T-helper 17 cell (primary cell): ENCODE measurements at regions not wholly inside any gene's neighbourhood (a gene's known extent, or its start where the extent isn't known, plus 50 kb on each side); places are given as distances from the start of the nearest gene placed in this dataset.

Source experiments
- ATAC-seq: fragments of 150-1000 bp; cut with Tn5 transposase; 2 replicates; pipeline ENCODE4 v1.10.0; 2021; ENCODE audit warnings: mild to moderate bottlenecking, moderate library complexity
- DNase-seq, 3 donors: peaks; one replicate each; pipeline versions ENCODE4 v3.0.0 to v3.0.0-alpha.2; 2020 to 2021
- H3K9me3 ChIP-seq: one replicate; pipeline ENCODE4 v1.7.0; 2013; ENCODE audit warnings: low read length, mild to moderate bottlenecking; ENCODE audit not compliant: control insufficient read depth, poor library complexity, severe bottlenecking
- H3K27ac Mint-ChIP-seq: one replicate; pipeline ENCODE4 v1.8.0; 2022; ENCODE audit warnings: mild to moderate bottlenecking, moderate library complexity, mixed read lengths
- H3K27me3 Mint-ChIP-seq: one replicate; pipeline ENCODE4 v1.8.0; 2022; ENCODE audit warnings: mixed read lengths
- H3K36me3 Mint-ChIP-seq: one replicate; pipeline ENCODE4 v1.8.0; 2022; ENCODE audit warnings: low read depth, mixed read lengths
- H3K4me1 Mint-ChIP-seq: one replicate; pipeline ENCODE4 v1.8.0; 2022; ENCODE audit warnings: mild to moderate bottlenecking, mixed read lengths
- H3K4me3 Mint-ChIP-seq: one replicate; pipeline ENCODE4 v1.8.0; 2022; ENCODE audit warnings: mild to moderate bottlenecking, moderate library complexity, mixed read lengths

- no peak overlapping the region for H3K4me3 Mint-ChIP-seq
- peaks cover 6% of the 10 kb centered on the region for H3K27me3 Mint-ChIP-seq
- ATAC-seq (no peak), DNase-seq (no peak)
- H3K9me3 ChIP-seq: no peaks in the 10 kb centered on the region
- peaks cover 2% of the 10 kb centered on the region for H3K36me3 Mint-ChIP-seq
- no peak overlapping the region for H3K27ac Mint-ChIP-seq
- peaks cover 39% of the 10 kb centered on the region for H3K4me1 Mint-ChIP-seq
Observed at GRCh38 chr7:112395411-112395810, 54.8 kb upstream of the IFRD1 start.

GRCh38 chr7:112395893-112396292 lies 54.4 kb upstream of the IFRD1 start:
- no peak overlapping the region for H3K27ac Mint-ChIP-seq
- H3K9me3 ChIP-seq: no peaks in the 10 kb centered on the region
- H3K36me3 Mint-ChIP-seq: peaks cover 2% of the 10 kb centered on the region
- ATAC-seq: no peak
- no peak for DNase-seq
- peaks cover 6% of the 10 kb centered on the region for H3K27me3 Mint-ChIP-seq
- peaks cover 38% of the 10 kb centered on the region for H3K4me1 Mint-ChIP-seq
- H3K4me3 Mint-ChIP-seq: no peak overlapping the region

GRCh38 chr7:112398534-112398933 lies 51.7 kb upstream of the IFRD1 start:
- H3K27me3 Mint-ChIP-seq: peaks cover 6% of the 10 kb centered on the region
- H3K4me1 Mint-ChIP-seq: peaks cover 25% of the 10 kb centered on the region
- peak overlapping the region; percentile 79 for H3K4me3 Mint-ChIP-seq
- peak overlapping the region; percentile 66 for H3K27ac Mint-ChIP-seq
- no peaks in the 10 kb centered on the region for H3K36me3 Mint-ChIP-seq
- ATAC-seq (peak; percentile 95), DNase-seq (peak in 1 of 3 donors; percentile 11)
- no peaks in the 10 kb centered on the region for H3K9me3 ChIP-seq

- Mint-ChIP-seq H3K36me3 (peaks cover under 1% of the 10 kb centered on the region), H3K27me3 (peaks cover 6% of the 10 kb centered on the region), H3K4me3 (no peak overlapping the region), H3K4me1 (peaks cover 22% of the 10 kb centered on the region), H3K27ac (no peak overlapping the region)
- ATAC-seq (no peak), DNase-seq (no peak)
- H3K9me3 ChIP-seq: no peaks in the 10 kb centered on the region
Observed at GRCh38 chr7:112399501-112399900, 50.8 kb upstream of the IFRD1 start.

GRCh38 chr7:112400141-112400540 lies 50.1 kb upstream of the IFRD1 start:
- Mint-ChIP-seq H3K36me3 (peaks cover 2% of the 10 kb centered on the region), H3K27me3 (peaks cover 6% of the 10 kb centered on the region), H3K4me3 (no peak overlapping the region), H3K4me1 (peaks cover 22% of the 10 kb centered on the region), H3K27ac (no peak overlapping the region)
- DNase-seq (no peak), ATAC-seq (no peak)
- H3K9me3 ChIP-seq: no peaks in the 10 kb centered on the region
